ENCODE measurements at regions not wholly inside any gene's neighbourhood (a gene's known extent, or its start where the extent isn't known, plus 50 kb on each side); places are given as distances from the start of the nearest gene placed in this dataset.
A peak's percentile ranks its signal among the peaks of the same experiment; 100 is the strongest.

DNA sequence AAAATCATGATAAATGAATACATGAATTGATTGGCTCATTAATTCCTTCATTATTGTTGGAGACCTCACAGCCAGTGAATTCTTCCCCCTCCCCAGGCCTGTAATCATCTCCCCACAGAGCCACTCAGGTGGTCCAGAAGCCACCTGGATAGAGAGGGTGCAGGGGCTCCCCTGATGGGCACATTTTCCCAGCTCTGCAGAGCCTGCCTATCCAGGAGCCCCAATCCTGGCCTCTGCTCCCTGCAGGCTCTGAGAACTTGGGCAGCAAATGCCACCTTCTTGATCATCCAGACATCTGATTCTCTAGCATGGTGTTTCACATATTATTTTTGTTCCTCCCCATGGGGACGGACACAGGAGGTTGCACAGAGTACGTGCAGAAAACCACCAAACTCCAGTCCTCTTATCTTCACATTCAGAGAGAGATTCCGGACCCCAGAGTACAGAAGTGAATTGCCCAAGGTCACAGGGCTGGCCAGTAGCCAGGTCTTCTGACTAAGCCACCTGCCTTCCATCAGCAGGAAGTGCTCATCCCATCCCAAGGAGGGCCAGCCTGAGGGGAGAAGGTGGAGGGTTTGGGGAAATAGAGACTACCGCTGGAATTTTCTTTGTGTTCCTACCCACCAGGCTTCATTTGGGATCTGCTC lies 348.0 kb downstream of the BUD13 start:
- in situ Hi-C loops (cut with HindIII; ENCODE audit: extremely low pct_ligation_motif_present, low pct_unique_long_range_greater_than_20kb) (no loop called here), intact Hi-C loops (cut with micrococcal nuclease; ENCODE audit: unreplicated experiment) (loop anchor here (5.0 to 10.0 kb wide), 3 partner anchors 47 to 130 kb away; no protein-coding TSS in a partner anchor)
- 0% methylated on average over 2 of the region's 4 CpGs for WGBS (ENCODE audit: low lambda C conversion rate)
- POLR2A ChIA-PET, result interaction anchor here (9.8 kb wide), 1 partner anchor 13 kb away, joined by 117 read pairs; no protein-coding TSS in a partner anchor
- H3K79me2 ChIP-seq (ENCODE audit: insufficient read depth, low read length), result no peaks in the 10 kb centered on the region
- H3K4me2 ChIP-seq (ENCODE audit: low read depth, low read length), result peak overlapping the region; percentile 62
- DNase-seq (ENCODE audit: low spot score) (peak; percentile 92), FAIRE-seq (peak; percentile 63), ATAC-seq (peak; percentile 30)
- H3K4me1 ChIP-seq (ENCODE audit: insufficient read depth, low read length), result peaks cover 99% of the 10 kb centered on the region
- no peak overlapping the region for H2AFZ ChIP-seq (ENCODE audit: low read length)
- H3K36me3 ChIP-seq (replicated peaks in 1 of 2; ENCODE audit: control insufficient read depth in 1 of 2, insufficient read depth in 2 of 2, low read length in 2 of 2), result no peaks in the 10 kb centered on the region
- H3K27ac ChIP-seq (ENCODE audit: extremely low read length, insufficient read depth, low read length), result peak overlapping the region; percentile 80
- no peaks in the 10 kb centered on the region for H4K20me1 ChIP-seq (ENCODE audit: insufficient read depth, low read length)
- CTCF ChIA-PET (ENCODE audit: low intra/inter-chr PET ratio, low total read pairs), result no interaction called here
- H3K27me3 ChIP-seq (ENCODE audit: control insufficient read depth in 1 of 2, insufficient read depth in 2 of 2, low read length in 2 of 2), result no peaks in the 10 kb centered on the region
- BruUV-seq (replicated peaks), result no TSS peak
- no peaks in the 10 kb centered on the region for H3K9me3 ChIP-seq (ENCODE audit: low read length)
- H3K9ac ChIP-seq (ENCODE audit: insufficient read depth, low read depth, low read length), result no peak overlapping the region; the same call in 1 of the 2 replicates
- peak overlapping the region in 1 of 3 experiments; percentile 11; a peak in 1 of 6 replicates for H3K4me3 ChIP-seq (replicated peaks in 1 of 3; ENCODE audit: insufficient read depth in 1 of 3, low read depth in 2 of 3, low read length in 3 of 3)
- TF ChIP-seq ZNF75D (CRISPR knock-in tag; IDR thresholded peaks at IDR 0.05; ENCODE audit: borderline replicate concordance) (no peak), NR2C2 (CRISPR knock-in tag; IDR thresholded peaks at IDR 0.05; ENCODE audit: borderline replicate concordance) (no peak), ZNF44 (CRISPR knock-in tag; IDR thresholded peaks at IDR 0.05) (no peak), ZNF441 (CRISPR knock-in tag; IDR thresholded peaks at IDR 0.05; ENCODE audit: borderline replicate concordance) (peak; percentile 65; the same call in 1 of the 2 replicates), ESRRA (CRISPR knock-in tag; IDR thresholded peaks at IDR 0.05; ENCODE audit: low read depth) (peak; percentile 96), ZKSCAN1 (IDR thresholded peaks at IDR 0.05; ENCODE audit: low read length) (no peak), HNRNPUL1 (IDR thresholded peaks at IDR 0.05; ENCODE audit: low read depth, low read length) (no peak), THAP11 (CRISPR knock-in tag; IDR thresholded peaks at IDR 0.05) (no peak), ZNF761 (CRISPR knock-in tag; conservative IDR thresholded peaks at IDR 0.05) (no peak), PAF1 (CRISPR knock-in tag; IDR thresholded peaks at IDR 0.05) (no peak), FOXA3 (CRISPR knock-in tag; IDR thresholded peaks at IDR 0.05) (peak; percentile 52; the same call in 1 of the 2 replicates), ZNF879 (CRISPR knock-in tag; IDR thresholded peaks at IDR 0.05) (no peak), PAX8 (CRISPR knock-in tag; IDR thresholded peaks at IDR 0.05; ENCODE audit: borderline replicate concordance) (no peak), RBM39 (IDR thresholded peaks at IDR 0.05; ENCODE audit: low read depth, low read length, poor library complexity, severe bottlenecking) (no peak), SALL2 (CRISPR knock-in tag; IDR thresholded peaks at IDR 0.05) (no peak), KLF9 (CRISPR knock-in tag; IDR thresholded peaks at IDR 0.05; ENCODE audit: low read depth) (no peak), NR2F6 (IDR thresholded peaks at IDR 0.05) (peak; percentile 71), NR2F6 (CRISPR knock-in tag; IDR thresholded peaks at IDR 0.05) (peak; percentile 80), ZBTB8A (CRISPR knock-in tag; IDR thresholded peaks at IDR 0.05; ENCODE audit: borderline replicate concordance, low read depth) (no peak)
- TF ChIP-seq, protein P1, sequence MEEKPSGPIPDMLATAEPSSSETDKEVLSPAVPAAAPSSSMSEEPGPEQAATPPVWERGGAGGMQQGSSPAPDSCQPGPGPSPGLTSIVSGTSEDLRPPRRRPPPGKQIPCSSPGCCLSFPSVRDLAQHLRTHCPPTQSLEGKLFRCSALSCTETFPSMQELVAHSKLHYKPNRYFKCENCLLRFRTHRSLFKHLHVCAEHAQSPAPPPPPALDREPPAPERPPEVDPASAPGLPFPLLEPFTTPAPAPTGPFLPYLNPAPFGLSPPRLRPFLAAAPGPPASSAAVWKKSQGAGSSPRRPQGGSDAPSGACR (CRISPR knock-in tag; IDR thresholded peaks at IDR 0.05), result no peak
- TF ChIP-seq, protein P2, sequence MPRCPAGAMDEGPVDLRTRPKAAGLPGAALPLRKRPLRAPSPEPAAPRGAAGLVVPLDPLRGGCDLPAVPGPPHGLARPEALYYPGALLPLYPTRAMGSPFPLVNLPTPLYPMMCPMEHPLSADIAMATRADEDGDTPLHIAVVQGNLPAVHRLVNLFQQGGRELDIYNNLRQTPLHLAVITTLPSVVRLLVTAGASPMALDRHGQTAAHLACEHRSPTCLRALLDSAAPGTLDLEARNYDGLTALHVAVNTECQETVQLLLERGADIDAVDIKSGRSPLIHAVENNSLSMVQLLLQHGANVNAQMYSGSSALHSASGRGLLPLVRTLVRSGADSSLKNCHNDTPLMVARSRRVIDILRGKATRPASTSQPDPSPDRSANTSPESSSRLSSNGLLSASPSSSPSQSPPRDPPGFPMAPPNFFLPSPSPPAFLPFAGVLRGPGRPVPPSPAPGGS (CRISPR knock-in tag; IDR thresholded peaks at IDR 0.05), result no peak
- TF ChIP-seq, protein P3, sequence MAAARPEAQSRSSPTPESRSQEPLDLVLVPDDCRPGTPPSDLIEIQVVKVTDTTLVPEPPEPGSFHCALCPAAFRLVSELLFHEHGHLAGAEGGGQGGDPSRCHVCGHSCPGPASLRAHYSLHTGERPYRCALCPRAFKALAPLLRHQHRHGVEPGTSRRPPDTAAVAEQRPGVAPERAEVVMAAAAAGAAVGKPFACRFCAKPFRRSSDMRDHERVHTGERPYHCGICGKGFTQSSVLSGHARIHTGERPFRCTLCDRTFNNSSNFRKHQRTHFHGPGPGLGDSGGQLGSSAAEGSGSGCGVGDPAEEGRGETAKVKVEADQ (CRISPR knock-in tag; IDR thresholded peaks at IDR 0.05; ENCODE audit: borderline replicate concordance), result no peak; the same call in 1 of the 2 replicates
- TF ChIP-seq, protein P4, sequence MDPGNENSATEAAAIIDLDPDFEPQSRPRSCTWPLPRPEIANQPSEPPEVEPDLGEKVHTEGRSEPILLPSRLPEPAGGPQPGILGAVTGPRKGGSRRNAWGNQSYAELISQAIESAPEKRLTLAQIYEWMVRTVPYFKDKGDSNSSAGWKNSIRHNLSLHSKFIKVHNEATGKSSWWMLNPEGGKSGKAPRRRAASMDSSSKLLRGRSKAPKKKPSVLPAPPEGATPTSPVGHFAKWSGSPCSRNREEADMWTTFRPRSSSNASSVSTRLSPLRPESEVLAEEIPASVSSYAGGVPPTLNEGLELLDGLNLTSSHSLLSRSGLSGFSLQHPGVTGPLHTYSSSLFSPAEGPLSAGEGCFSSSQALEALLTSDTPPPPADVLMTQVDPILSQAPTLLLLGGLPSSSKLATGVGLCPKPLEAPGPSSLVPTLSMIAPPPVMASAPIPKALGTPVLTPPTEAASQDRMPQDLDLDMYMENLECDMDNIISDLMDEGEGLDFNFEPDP (CRISPR knock-in tag; conservative IDR thresholded peaks at IDR 0.05), result no peak

Measured in HepG2 (cell line).